Inferior parietal cortex (tissue), 1 donor: ENCODE measurements at regions not wholly inside any gene's neighbourhood (a gene's known extent, or its start where the extent isn't known, plus 50 kb on each side); places are given as distances from the start of the nearest gene placed in this dataset.
"Not testable (repeated sequence)": the region's sequence is repeated elsewhere in the genome, so short reads cannot be mapped to it uniquely, and the experiment has no call there.

Experiments
- DNase-seq: peaks from one replicate; pipeline ENCODE4 v3.0.0-alpha.2; 2016; ENCODE audit errors: extremely low spot score

DNA sequence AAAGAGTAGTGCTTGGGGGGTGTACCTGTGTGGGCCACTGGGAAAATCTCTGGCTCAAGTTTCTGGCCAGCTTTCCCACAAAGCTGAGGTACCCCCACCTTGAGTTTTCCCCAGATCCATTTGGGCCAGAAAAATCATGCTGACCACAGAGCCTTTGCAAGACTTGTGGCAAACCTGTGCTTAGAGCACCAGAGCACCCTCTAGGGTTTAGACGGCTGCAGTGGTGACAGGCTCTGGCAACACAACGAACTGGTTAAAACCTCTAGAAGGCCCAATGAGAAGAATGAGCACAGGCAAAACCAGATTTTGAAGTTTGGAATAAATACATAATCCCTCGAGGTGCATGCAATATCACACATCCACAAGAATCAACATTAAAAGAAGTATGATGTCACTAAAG is 290.7 kb upstream of the FOLH1 start:
- no peak for DNase-seq

- no peak for DNase-seq
These were observed 296.8 kb upstream of the FOLH1 start for GRCh38 chr11:49505231-49505630.

DNA sequence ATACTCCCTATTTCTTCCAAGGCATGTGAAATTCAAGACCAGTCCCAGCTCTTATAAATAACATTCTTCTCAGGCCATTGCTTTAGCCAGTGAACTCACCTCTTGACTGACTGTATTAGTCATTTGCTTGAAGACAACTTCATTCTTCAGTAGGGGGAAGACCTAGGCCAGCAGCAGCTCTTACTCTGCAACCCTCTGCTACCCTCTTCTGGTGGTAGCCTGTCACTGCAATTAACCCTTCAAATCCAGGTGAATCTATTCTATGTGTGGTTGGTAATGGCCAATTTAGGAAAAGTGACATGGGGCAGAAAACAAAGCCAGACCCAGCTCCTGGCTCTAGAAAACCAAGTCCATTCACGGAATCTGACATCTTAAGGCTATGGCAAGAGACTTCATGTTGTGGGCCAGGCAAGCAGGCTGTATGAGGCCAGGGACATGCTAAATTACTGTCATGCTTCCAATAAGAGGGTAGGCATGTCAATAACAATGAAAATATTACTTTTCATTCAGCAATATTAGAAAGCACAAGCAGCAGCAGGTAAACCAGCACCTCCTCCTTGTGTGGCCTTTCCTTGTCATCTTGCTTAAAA is 317.9 kb upstream of the FOLH1 start:
- peak; percentile 28 for DNase-seq

- no peak for DNase-seq
These were observed 324.8 kb upstream of the FOLH1 start for GRCh38 chr11:49533204-49533603.

DNA sequence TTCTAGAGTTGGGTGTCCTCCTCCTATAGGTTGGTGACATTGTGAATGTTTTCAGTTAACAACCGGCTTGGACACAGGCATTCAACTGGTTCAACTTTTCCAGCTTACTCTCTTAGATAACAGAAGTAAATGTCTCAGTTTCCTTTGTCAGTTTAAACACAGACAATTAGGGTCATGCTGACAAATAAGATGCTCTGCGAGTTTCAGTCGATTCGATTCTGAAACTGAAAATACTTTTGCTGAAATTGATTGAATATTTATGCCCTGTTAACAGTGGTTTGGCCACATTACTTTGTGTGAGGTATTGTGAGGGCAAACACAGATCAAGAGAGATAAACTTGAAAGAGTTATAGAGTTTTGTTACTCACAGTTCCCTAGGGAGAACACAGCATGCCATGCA is 330.5 kb upstream of the FOLH1 start:
- not testable (repeated sequence) for DNase-seq

DNA sequence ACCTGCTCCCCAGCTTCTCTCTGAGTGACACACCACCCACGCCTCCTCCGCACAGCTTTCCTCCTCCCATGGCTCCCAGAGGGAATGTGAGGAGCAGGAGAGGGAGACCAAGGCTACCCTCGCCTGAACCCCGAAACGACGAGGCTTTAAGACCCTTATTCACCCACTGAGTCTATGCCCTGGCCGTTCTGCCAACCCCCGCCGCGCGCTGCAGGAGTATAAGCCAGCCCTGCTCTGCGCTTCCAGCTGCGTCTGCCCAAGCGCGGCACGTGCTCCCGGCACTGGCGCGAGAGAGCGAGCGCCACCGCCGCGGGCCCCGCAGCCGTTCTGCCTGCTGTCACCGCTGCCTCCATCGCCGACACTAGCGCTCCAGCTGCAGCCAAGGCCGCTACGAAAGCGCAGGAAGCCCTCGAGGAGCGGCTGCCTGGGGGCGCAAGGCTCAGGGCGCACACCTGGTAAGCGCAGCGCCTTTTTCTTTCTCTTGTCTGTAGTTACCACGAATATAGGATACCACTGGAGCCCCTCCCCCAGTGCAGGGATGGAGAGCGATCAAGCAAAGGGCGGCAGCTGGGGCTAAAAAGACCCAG is 350.0 kb upstream of the FOLH1 start:
- DNase-seq, result not testable (repeated sequence)

DNA sequence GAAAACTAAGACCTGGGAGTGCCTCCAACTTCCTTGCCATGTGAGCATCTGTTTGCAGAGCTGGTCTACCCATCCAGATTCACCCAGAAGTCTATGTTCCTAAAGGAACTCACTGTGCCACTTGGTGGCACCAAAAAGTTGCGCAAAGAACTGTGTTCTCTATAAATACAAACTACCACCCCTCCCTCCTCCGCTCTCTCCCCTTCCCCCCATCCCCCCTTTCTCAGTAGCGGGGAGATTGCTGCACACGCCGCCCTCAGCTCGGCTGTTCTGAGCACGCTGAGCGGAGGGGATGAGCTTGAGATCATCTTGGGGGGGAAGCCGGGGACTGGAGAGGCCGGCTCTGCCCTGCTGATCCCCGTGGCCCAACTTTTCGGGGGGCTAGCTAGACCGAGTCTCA is 352.2 kb upstream of the FOLH1 start:
- peak; percentile 55 for DNase-seq

DNA sequence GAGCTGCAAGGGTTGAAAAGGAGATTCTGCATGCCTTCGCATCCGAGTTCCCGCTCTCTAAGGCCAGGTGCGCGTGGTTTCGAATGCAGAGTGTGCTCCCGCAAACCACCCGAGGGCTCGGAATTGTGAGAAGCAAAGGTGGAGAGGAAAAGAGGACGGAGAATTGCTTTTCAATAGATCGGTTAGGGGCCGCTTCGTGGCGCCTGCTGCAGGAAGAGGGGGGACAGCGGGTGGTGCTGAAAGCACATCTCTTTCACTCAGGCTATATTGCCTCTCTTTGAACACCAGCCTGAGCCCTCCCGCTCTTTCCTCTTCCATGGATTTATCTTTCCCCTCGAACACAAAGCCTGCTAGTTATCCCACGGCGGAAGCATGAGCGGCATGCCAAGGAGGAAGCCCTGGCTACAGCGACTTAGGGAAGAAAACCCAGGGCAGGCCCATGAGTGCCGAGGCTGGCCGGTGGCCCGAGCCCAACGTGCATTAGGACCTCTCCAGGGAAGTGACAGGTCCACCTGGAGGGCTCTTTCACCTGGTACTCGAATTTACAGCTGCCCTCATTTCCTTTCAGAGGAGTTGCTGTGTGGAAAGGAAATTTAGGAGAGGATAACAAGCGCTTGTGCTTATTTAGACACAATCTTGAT is 353.0 kb upstream of the FOLH1 start:
- DNase-seq, result not testable (repeated sequence)

DNA sequence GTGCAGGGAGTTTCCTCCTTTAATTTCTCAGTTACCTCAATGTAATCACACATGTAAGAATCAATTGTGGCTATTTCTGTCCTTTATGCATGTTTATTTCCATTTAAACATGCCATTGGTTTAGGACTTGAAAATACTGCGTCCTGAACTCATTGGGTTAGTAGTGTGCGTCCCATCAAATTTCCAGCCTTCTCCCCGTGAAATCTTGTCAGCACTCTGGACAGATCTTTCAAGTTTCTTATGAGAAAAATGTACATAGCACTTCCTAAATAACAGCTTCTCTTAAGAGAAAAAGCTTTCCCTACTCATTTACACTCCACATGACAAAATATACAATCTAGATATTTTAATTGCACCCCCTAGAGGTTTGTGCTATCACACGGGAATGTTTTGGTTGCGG is 353.9 kb upstream of the FOLH1 start:
- not testable (repeated sequence) for DNase-seq

- not testable (repeated sequence) for DNase-seq
These were observed 371.1 kb upstream of the FOLH1 start for GRCh38 chr11:49579492-49579891.

- not testable (repeated sequence) for DNase-seq
These were observed 366.7 kb upstream of the OR4C13 start for GRCh38 chr11:49585495-49585894.

- not testable (repeated sequence) for DNase-seq
These were observed 343.3 kb upstream of the OR4C13 start for GRCh38 chr11:49608892-49609291.

DNA sequence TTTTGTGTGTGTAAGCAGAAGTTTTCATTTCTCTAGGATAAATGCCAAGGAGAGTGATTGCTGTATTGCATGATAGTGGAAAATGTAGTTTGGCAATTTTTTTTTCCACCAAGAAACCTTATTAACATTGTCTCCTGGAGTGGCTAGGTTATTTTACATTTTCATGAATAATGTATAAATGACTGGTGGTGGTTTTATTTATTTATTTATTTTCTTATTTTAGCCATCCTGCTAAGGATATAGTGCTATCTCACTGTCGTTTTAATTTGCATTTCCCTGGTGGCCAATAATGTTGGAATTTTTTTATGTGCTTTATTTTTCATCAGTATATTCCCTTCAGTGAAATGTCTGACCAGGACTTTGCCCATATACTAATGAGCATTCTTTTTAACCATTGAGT is 328.3 kb upstream of the OR4C13 start:
- not testable (repeated sequence) for DNase-seq

DNA sequence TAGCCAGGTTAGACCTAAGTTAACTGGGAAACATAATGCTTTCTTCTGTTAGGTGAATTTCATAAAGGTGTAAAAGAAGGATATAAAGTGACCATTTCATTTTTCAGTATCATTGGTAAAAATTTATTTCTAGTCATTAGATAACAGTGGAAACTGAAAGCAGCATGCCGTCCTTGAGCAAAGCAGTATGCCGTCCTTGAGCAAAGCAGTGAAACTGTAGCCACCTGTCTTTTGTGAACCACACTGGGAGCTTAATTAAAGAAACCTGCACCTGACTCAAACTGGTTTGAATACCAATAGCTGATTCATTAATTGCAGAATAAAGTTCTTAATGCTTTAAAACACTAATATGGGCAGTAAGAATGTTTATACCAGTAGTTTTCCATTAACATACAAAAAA is 281.5 kb upstream of the OR4C13 start:
- DNase-seq, result not testable (repeated sequence)

- not testable (repeated sequence) for DNase-seq
These were observed 250.1 kb upstream of the OR4C13 start for GRCh38 chr11:49702121-49702520.

- not testable (repeated sequence) for DNase-seq
These were observed 201.7 kb upstream of the OR4C13 start for GRCh38 chr11:49750447-49750846.

GRCh38 chr11:49750960-49751359 is 201.2 kb upstream of the OR4C13 start:
- not testable (repeated sequence) for DNase-seq

DNA sequence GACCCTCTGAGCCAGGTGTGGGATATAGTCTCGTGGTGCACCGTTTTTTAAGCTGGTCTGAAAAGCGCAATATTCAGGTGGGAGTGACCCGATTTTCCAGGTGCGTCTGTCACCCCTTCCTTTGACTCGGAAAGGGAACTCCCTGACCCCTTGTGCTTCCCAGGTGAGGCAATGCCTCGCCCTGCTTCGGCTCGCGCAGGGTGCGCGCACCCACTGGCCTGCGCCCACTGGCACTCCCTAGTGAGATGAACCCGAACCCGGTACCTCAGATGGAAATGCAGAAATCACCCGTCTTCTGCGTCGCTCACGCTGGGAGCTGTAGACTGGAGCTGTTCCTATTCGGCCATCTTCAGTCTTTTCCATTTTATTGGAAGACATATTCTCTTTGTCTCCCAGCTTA is 171.4 kb upstream of the OR4C13 start:
- not testable (repeated sequence) for DNase-seq

- not testable (repeated sequence) for DNase-seq
These were observed 170.2 kb upstream of the OR4C13 start for GRCh38 chr11:49782000-49782399.

GRCh38 chr11:49783841-49784240 is 168.3 kb upstream of the OR4C13 start:
- DNase-seq, result not testable (repeated sequence)

DNA sequence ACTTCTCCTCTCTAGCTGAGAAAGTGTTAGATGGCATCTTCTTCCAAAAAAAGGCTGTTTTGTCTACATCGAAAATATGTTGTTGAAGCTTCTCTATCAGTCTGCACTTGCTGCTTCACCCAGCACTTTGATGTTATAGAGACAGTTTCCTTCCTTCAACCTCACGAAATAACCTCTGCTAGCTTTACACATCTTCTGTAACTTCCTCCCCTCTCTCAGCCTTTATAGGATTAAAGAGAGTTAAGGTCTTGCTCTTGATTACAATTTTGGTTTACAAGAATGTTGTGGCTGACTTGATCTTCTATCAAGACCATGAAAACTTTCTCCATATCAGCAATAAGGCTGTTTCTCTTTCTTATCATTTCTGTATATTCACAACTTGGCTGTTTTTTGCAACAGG is 162.4 kb upstream of the OR4C13 start:
- DNase-seq, result not testable (repeated sequence)

DNA sequence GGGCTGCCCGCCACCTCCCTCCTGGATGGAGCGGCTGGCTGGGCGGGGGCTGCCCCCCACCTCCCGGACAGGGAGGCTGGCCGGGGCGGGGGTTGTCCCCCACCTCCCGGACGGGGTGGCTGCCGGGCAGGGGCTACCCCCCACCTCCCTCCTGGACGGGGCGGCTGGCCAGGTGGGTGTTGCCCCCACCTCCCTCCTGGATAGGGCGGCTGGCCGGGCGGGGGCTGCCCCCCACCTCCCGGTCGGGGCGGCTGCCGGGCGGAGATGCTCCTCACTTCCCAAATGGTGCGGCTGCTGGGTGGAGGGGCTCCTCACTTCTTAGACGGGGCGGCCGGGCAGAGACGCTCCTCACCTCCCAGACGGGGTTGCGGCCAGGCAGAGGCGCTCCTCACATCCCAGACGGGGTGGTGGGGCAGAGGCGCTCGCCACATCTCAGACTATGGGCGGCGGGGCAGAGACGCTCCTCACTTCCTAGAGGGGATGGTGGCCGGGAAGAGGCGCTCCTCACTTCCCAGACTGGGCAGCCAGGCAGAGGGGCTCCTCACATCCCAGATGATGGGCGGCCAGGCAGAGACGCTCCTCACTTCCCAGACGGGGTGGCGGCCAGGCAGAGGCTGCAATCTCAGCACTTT is 153.9 kb upstream of the OR4C13 start:
- not testable (repeated sequence) for DNase-seq
